ENCODE measurements at regions not wholly inside any gene's neighbourhood (a gene's known extent, or its start where the extent isn't known, plus 50 kb on each side); places are given as distances from the start of the nearest gene placed in this dataset.

DNA sequence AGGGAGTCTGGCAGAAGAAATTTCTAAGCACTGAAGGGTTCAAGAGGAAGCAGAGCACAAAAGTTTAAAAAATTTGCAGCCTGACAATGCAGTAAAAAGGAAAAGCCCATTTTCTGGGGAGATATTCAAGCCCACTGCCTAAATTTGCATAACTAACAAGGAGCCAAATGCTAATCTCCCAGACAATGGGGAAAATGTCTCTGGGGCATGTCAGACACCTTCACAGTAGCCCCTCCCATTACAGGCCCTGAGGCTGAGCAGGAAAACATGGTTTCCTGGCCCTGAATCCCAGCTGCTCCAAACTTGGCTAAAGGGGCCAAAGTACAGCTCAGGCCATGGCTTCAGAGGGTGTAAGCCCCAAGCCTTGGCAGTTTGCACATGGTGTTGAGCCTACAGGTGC, 908.5 kb upstream of the MANEA start:
- DNase-seq (ENCODE audit: low read depth), result no peak
- no peak for TF ChIP-seq CTCF (conservative IDR thresholded peaks at IDR 0.05; ENCODE audit: control insufficient read depth, insufficient read depth, low read depth, low read length)
- H3K4me3 ChIP-seq (ENCODE audit: control insufficient read depth, low read depth, low read length), result no peak overlapping the region

- no peak for DNase-seq (ENCODE audit: low read depth)
- no peak for TF ChIP-seq CTCF (conservative IDR thresholded peaks at IDR 0.05; ENCODE audit: control insufficient read depth, insufficient read depth, low read depth, low read length)
- no peak overlapping the region for H3K4me3 ChIP-seq (ENCODE audit: control insufficient read depth, low read depth, low read length)
Measured at GRCh38 chr6:94658929-94659328, 918.4 kb upstream of the MANEA start.

- no peak for TF ChIP-seq CTCF (conservative IDR thresholded peaks at IDR 0.05; ENCODE audit: control insufficient read depth, insufficient read depth, low read depth, low read length)
- no peak for DNase-seq (ENCODE audit: low read depth)
- H3K4me3 ChIP-seq (ENCODE audit: control insufficient read depth, low read depth, low read length), result no peak overlapping the region
Measured at GRCh38 chr6:94651239-94651638, 926.1 kb upstream of the MANEA start.

DNA sequence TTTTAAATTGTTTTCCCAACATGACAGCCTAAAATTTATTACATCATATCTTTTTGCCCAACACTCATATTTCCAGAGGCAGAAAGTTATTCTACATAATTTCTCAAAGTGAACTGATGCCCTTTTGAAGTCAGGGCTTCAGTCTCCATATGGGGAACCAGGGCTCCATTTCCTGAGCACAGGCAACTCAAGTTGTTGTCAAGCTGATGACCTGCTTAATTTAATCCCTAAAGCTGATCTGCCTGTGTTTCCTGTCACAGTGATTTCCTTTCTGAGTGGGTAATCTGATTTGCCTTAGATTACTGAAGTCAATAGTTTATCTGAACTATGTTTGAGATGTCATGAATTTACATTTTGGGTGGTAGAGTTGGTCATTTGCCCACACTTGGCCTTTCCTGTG, 932.1 kb upstream of the MANEA start:
- no peak overlapping the region for H3K4me3 ChIP-seq (ENCODE audit: control insufficient read depth, low read depth, low read length)
- no peak for DNase-seq (ENCODE audit: low read depth)
- TF ChIP-seq CTCF (conservative IDR thresholded peaks at IDR 0.05; ENCODE audit: control insufficient read depth, insufficient read depth, low read depth, low read length), result no peak

DNA sequence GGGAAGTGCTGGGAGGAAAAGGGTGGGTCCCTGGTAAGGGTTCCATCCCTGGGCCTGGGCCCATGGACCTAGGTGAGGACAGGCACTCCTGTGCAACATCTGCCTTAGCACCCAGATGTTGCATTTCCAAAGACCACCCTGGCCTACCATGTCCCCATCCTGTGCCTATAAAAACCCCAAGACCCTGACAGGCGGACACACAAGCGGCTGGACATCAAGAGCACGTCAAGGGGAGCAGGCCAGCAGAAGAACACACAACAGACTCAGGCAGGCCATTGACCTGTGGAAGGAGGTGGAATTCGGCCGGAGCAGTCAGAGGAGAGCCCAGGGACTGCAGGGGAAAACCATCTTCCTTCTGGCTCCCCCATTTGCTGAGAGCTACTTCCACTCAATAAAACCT, 937.8 kb upstream of the MANEA start:
- TF ChIP-seq CTCF (conservative IDR thresholded peaks at IDR 0.05; ENCODE audit: control insufficient read depth, insufficient read depth, low read depth, low read length), result no peak
- DNase-seq (ENCODE audit: low read depth), result no peak
- no peak overlapping the region for H3K4me3 ChIP-seq (ENCODE audit: control insufficient read depth, low read depth, low read length)

GRCh38 chr6:94636780-94637385, 940.5 kb upstream of the MANEA start:
- no peak overlapping the region for H3K4me3 ChIP-seq (ENCODE audit: control insufficient read depth, low read depth, low read length)
- no peak for DNase-seq (ENCODE audit: low read depth)
- no peak for TF ChIP-seq CTCF (conservative IDR thresholded peaks at IDR 0.05; ENCODE audit: control insufficient read depth, insufficient read depth, low read depth, low read length)

GRCh38 chr6:94623586-94623985, 953.7 kb upstream of the MANEA start:
- H3K4me3 ChIP-seq (ENCODE audit: control insufficient read depth, low read depth, low read length), result no peak overlapping the region
- DNase-seq (ENCODE audit: low read depth), result no peak
- TF ChIP-seq CTCF (conservative IDR thresholded peaks at IDR 0.05; ENCODE audit: control insufficient read depth, insufficient read depth, low read depth, low read length), result no peak

Measured in fibroblast of mammary gland (primary cell).